ENCODE measurements at regions not wholly inside any gene's neighbourhood (a gene's known extent, or its start where the extent isn't known, plus 50 kb on each side); places are given as distances from the start of the nearest gene placed in this dataset.
"Not testable (repeated sequence)": the region's sequence is repeated elsewhere in the genome, so short reads cannot be mapped to it uniquely, and the experiment has no call there.

DNA sequence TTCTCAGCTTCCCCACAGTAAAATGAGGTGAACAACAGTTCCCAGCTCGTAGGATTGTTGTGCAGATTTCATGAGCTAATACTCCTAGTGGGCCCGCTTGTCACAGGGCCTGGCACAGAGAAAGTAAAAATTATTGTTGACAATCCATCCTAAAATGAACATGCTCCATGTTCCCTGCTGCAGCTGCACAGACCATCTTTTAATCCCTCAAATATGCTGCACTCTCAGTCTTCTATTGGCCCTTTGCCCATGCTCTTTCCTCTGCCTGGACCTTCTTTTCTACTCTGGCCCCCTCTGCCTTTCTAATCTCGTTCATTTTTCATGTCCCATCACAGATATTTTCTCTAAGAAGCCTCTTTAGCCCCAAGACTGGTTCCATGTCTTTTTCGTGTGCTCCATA lies 117.7 kb upstream of the NR3C1 start:
- no peak for DNase-seq

- DNase-seq, result not testable (repeated sequence)
These were observed 115.7 kb upstream of the NR3C1 start for GRCh38 chr5:143519215-143519614.

GRCh38 chr5:143517824-143518223 lies 114.3 kb upstream of the NR3C1 start:
- DNase-seq, result not testable (repeated sequence)

DNA sequence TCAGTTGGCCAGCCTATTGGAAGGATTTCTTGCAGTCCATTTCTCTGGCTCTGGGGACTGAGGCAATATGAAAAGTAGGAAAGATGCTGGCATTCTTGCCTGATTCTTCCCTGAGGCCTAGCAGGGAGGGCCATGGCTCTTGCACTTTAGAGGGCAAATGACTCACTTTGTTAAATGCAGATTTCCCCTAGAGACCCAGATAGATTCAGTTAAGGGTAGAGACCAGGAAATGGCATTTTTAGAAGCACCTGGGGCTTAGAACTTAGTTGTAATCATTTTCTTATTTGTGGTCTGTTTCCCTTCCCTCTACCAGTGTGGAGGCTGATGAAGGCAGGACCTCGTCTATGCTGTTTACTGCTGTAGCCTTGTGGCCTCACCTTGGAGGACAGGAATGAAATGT lies 112.8 kb upstream of the NR3C1 start:
- no peak for DNase-seq

- DNase-seq, result no peak
These were observed 112.3 kb upstream of the NR3C1 start for GRCh38 chr5:143515829-143516228.

- DNase-seq, result no peak
These were observed 111.3 kb upstream of the NR3C1 start for GRCh38 chr5:143514616-143515335.

GRCh38 chr5:143513720-143514119 lies 110.2 kb upstream of the NR3C1 start:
- DNase-seq, result no peak

DNA sequence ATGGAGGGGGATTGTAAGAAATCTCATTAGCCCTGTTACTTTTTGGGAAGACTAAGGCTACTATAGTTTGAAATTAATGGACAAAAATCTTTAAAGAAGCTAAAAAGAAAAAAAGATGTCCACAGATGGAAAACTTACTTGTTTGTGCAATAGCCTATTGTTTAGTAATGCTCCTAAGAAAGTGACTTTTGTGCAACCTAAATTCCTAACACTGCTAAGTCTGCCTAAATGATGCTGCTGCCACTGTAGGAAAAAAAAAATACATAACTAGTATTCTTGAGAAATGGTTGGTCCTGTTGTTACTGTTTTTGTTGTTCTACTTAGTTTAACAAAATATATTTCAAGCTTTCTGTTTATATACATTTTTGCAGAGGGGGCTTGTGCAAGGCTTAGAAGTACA lies 108.2 kb upstream of the NR3C1 start:
- no peak for DNase-seq

DNA sequence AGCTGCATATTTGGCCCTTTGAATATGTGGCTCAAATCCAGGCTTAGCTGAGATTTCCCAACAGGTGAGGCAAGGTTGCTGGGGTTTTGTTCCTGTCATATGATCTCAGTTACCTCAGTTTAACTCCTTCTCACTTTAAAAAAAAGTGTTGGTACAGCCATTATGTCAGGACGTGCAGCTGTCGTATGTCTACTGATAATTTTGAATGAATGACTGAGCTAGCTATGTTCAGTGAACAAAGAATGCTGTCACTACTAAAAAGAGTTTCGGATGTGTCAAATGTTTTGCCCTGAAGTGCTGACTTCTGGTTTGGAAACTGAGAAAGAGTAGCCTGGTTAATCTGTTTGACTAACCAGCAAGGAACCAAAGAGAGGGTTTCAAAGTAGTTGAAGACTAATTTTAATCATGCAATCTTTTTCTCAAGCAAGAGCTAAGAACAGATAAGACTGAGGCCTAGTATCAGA lies 106.3 kb upstream of the NR3C1 start:
- DNase-seq, result no peak

- no peak for DNase-seq
These were observed 103.5 kb upstream of the NR3C1 start for GRCh38 chr5:143506836-143507552.

- no peak for DNase-seq
These were observed 102.4 kb upstream of the NR3C1 start for GRCh38 chr5:143505934-143506333.

- DNase-seq, result no peak
These were observed 101.9 kb upstream of the NR3C1 start for GRCh38 chr5:143505354-143505753.

DNA sequence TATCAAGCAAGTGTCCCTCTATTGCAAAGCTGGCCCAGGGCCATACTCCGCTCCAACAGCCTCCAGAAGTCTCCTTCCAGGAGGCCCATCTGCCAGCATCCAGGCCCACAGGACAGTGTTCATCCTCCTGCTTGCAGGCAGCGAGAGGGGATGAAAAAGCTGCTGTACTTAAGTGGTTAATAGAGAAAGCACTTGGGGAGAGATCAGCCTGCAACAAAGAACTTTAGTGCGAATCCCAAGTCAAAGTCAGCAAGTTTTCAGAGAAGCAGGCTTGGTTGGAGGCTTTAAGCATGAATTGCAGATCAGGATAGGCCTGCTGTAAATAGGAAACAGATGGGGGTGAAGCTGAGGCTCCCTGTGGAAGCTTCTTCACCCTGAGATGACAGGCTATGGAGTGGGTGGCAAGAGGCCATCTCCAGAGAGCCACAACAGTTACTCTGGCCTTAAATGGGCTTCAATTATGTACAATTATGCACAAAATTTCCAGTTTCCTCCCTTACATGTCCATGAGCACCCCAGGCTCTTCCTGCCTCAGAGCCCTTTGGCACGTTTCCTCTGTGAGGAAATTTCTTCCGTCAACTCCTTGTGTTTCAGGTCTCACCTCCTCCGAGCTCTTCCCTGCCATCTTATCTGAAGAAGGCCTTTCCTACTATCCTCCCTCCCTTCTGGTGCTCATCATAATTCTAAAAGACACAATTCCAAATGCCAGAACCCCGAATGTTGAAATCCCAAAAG lies 98.0 kb upstream of the NR3C1 start:
- DNase-seq, result no peak

DNA sequence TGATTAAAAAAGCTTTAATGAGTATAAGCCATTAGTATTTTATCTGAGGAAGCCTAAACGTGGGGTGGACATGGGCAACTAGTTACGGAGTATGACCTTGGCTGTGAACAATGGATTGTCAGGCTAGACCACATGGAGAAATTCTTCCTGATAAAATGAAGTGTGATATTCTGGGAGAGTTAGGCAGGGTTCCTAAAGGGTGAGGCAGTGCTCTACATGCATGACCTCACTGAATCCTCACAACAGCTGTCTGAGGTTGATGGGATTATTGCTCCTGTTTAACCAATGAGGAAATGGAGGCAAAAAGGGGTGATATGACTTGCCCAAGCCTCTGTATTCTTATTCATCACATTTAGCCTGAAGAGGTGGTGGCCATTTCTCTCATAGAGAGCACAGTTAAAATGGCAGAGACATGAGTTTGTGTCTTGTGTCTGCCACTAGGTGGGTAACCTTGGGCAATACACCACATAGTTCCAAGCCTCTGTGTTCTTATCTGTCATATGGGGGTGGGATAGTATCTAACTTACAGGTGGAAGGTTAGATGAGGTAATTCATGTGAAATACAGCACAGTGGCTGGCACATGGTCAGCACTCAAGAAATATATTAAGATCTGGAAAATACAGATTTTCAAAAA lies 96.1 kb upstream of the NR3C1 start:
- DNase-seq, result no peak

- no peak for DNase-seq
These were observed 95.3 kb upstream of the NR3C1 start for GRCh38 chr5:143498821-143499220.

DNA sequence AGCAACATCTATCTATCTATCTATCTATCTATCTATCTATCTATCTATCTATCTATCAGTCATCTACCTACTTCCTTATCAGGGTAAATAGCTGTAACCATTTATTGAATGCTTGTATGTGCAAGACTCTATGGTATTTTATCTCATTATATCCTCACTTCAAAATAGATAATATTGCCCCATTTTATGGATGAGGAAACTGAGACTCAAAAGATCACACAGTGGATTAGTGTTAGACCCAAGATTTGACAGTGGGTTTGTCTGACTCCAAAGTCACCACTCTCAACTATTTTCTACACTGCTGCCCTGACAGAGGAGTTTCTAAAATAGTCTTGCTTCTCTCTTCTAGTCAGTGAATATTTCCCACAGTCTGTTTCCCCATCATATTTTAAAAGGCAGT lies 94.3 kb upstream of the NR3C1 start:
- no peak for DNase-seq

DNA sequence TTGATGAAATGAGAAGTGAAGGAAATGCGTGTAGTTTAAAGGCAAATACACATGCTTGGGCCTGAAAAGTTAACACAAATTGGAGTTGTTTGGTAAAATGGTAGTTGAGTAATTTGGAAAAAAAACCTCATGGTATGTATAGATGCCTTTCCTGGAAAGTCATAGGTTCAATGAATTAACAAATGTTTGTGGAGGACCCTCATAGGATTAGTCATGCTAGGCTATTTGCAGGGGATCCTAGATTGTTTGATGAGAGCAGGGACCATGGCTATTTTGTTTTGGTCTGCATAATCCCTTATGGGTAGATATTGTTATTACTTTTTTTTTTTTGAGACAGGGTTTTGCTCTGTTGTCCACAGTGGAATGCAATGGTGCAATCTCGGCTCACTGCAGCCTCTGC lies 93.5 kb upstream of the NR3C1 start:
- no peak for DNase-seq

GRCh38 chr5:143495821-143496275 lies 92.4 kb upstream of the NR3C1 start:
- DNase-seq, result no peak

DNA sequence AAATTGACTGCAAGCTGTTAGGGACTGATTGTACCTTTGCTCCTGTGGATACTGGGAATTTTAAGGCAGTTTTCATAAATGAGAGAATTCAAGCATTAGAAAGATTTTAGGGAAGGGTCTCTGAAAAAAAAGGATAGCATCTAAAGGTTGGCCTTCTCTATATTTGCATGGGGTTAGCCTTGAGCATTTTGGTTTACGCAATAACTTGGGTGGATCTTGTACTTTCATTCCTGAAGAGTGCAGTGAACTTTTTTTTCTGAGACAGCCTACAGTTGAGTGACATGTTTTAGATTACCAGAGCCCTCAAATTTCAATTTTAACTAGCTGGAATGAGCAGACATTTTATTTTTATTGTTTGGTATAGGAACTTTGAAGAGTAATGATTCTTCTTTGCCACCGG lies 91.6 kb upstream of the NR3C1 start:
- no peak for DNase-seq

- no peak for DNase-seq
These were observed 91.1 kb upstream of the NR3C1 start for GRCh38 chr5:143494595-143494994.

GRCh38 chr5:143494162-143494561 lies 90.7 kb upstream of the NR3C1 start:
- no peak for DNase-seq

DNA sequence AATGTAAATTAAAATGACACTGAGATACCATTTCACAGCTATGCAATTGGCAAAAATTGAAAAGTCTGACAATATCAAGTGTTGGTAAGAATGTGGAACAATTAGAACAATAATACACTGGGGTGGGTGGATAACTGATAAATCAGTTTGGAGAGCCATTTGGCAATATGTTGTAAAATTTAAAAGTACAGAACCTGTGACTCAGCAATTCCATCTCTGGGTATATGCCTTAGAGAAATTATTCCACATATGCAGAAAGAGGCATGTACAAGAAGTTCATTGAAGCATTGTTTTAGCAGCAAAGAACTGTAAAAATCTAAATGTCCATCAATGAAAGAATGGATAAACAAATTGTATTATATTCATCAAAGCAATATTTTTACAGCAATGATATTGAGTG lies 89.3 kb upstream of the NR3C1 start:
- DNase-seq, result no peak

- no peak for DNase-seq
These were observed 88.2 kb upstream of the NR3C1 start for GRCh38 chr5:143491646-143492045.

Data from stimulated activated CD4-positive, alpha-beta T cell treated with anti-CD3 and anti-CD28 coated beads, Interleukin-2, amount 100 ng/mL, for 24 hours (primary cell).